Breast epithelium (tissue), 4 donors: ENCODE measurements at regions not wholly inside any gene's neighbourhood (a gene's known extent, or its start where the extent isn't known, plus 50 kb on each side); places are given as distances from the start of the nearest gene placed in this dataset.

Experiments
- DNase-seq, 2 donors: peaks; one replicate each; pipeline ENCODE4 v3.0.0-alpha.2; 2019; ENCODE audit warnings: low spot score in 2 of 2
- H3K27ac ChIP-seq, 2 donors: fragments of 200-600 bp; sonication (generic) in 1 of 2; one replicate each; pipeline ENCODE4 v1.5.1; 2016 to 2019; ENCODE audit warnings: mild to moderate bottlenecking in 1 of 2
- H3K27me3 ChIP-seq, 2 donors: fragments of 200-600 bp; sonication (generic) in 1 of 2; one replicate each; pipeline versions ENCODE4 v1.5.1 to v1.6.0; 2017 to 2019; ENCODE audit warnings: control low read depth in 1 of 2, mild to moderate bottlenecking in 1 of 2
- H3K36me3 ChIP-seq: fragments of 200-600 bp; one replicate; pipeline ENCODE4 v1.5.1; 2019
- H3K4me1 ChIP-seq, 2 donors: fragments of 200-600 bp; sonication (generic); one replicate each; pipeline ENCODE4 v1.5.1; 2016 to 2019; ENCODE audit warnings: control low read depth in 1 of 2
- H3K4me3 ChIP-seq, 3 donors: fragments of 200-600 bp; sonication (generic); 1 replicate in 2 of 3; 2 replicates in 1 of 3; pipeline ENCODE4 v1.5.1; 2016 to 2019; ENCODE audit warnings: mild to moderate bottlenecking in 3 of 3, moderate library complexity in 2 of 3
- H3K9me3 ChIP-seq, 2 donors: fragments of 200-600 bp; sonication (generic) in 1 of 2; one replicate each; pipeline ENCODE4 v1.5.1; 2016 to 2019; ENCODE audit warnings: control low read depth in 1 of 2
- POLR2A ChIP-seq: fragments of 450-650 bp; IDR thresholded peaks from one replicate; pipeline ENCODE4 v1.6.1; 2016; ENCODE audit warnings: antibody characterized with exemption, mild to moderate bottlenecking, moderate library complexity
- POLR2AphosphoS5 ChIP-seq, 3 donors: sonication (generic); formaldehyde crosslinking; IDR thresholded peaks; one replicate each; pipeline ENCODE4 v1.6.1; 2017; ENCODE audit warnings: antibody characterized with exemption in 3 of 3
- intact Hi-C: fragments of 100-400 bp; cut with DNase I; formaldehyde crosslinking; loops from one replicate; pipeline ENCODE4 v1.15.1; 2023; ENCODE audit warnings: low total_unique reads
- TF ChIP-seq, protein P1 (sequence below), 3 donors: fragments of 450-650 bp; IDR thresholded peaks; one replicate each; pipeline ENCODE4 v1.5.1; 2016 to 2017; ENCODE audit warnings: antibody characterized with exemption in 3 of 3, mild to moderate bottlenecking in 3 of 3, moderate library complexity in 3 of 3

GRCh38 chr2:2800697-2801096 is 469.6 kb upstream of the MYT1L start:
- TF ChIP-seq, protein P1, sequence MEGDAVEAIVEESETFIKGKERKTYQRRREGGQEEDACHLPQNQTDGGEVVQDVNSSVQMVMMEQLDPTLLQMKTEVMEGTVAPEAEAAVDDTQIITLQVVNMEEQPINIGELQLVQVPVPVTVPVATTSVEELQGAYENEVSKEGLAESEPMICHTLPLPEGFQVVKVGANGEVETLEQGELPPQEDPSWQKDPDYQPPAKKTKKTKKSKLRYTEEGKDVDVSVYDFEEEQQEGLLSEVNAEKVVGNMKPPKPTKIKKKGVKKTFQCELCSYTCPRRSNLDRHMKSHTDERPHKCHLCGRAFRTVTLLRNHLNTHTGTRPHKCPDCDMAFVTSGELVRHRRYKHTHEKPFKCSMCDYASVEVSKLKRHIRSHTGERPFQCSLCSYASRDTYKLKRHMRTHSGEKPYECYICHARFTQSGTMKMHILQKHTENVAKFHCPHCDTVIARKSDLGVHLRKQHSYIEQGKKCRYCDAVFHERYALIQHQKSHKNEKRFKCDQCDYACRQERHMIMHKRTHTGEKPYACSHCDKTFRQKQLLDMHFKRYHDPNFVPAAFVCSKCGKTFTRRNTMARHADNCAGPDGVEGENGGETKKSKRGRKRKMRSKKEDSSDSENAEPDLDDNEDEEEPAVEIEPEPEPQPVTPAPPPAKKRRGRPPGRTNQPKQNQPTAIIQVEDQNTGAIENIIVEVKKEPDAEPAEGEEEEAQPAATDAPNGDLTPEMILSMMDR (IDR thresholded peaks at IDR 0.05) = no peak
- TF ChIP-seq POLR2AphosphoS5 (IDR thresholded peaks at IDR 0.05) (no peak), POLR2A (no peak)
- H3K27me3 ChIP-seq = peaks cover 0 to 4% of the 10 kb centered on the region in 2 donors
- no peak for DNase-seq
- no peaks in the 10 kb centered on the region for H3K4me1 ChIP-seq
- intact Hi-C loops = no loop called here
- H3K27ac ChIP-seq = no peak overlapping the region
- peaks cover under 1 to 17% of the 10 kb centered on the region in 2 donors for H3K9me3 ChIP-seq
- no peak overlapping the region for H3K4me3 ChIP-seq
- H3K36me3 ChIP-seq = no peaks in the 10 kb centered on the region

- peaks cover 0 to 6% of the 10 kb centered on the region in 2 donors for H3K27me3 ChIP-seq
- DNase-seq = no peak
- H3K4me1 ChIP-seq = no peaks in the 10 kb centered on the region
- H3K27ac ChIP-seq = no peak overlapping the region
- intact Hi-C loops = no loop called here
- H3K9me3 ChIP-seq = peaks cover 3 to 17% of the 10 kb centered on the region in 2 donors
- TF ChIP-seq, protein P1 (IDR thresholded peaks at IDR 0.05) = no peak
- TF ChIP-seq POLR2AphosphoS5 (IDR thresholded peaks at IDR 0.05) = no peak
- TF ChIP-seq POLR2A = no peak
- H3K4me3 ChIP-seq = no peak overlapping the region
- H3K36me3 ChIP-seq = no peaks in the 10 kb centered on the region
These were observed 468.9 kb upstream of the MYT1L start for GRCh38 chr2:2800001-2800400.

- DNase-seq = no peak
- Histone ChIP-seq H3K4me1 (no peaks in the 10 kb centered on the region), H3K27ac (no peak overlapping the region), H3K36me3 (no peaks in the 10 kb centered on the region), H3K9me3 (peaks cover 3 to 17% of the 10 kb centered on the region in 2 donors), H3K27me3 (peaks cover 0 to 6% of the 10 kb centered on the region in 2 donors), H3K4me3 (no peak overlapping the region)
- TF ChIP-seq POLR2A = no peak
- TF ChIP-seq POLR2AphosphoS5 (IDR thresholded peaks at IDR 0.05) = no peak
- TF ChIP-seq, protein P1 (IDR thresholded peaks at IDR 0.05) = no peak
- intact Hi-C loops = no loop called here
These were observed 468.1 kb upstream of the MYT1L start for GRCh38 chr2:2799151-2799697.

- no peak for DNase-seq
- Histone ChIP-seq H3K4me1 (no peaks in the 10 kb centered on the region), H3K36me3 (no peaks in the 10 kb centered on the region), H3K4me3 (no peak overlapping the region), H3K27ac (no peak overlapping the region), H3K27me3 (peaks cover 0 to 6% of the 10 kb centered on the region in 2 donors), H3K9me3 (peaks cover 3 to 12% of the 10 kb centered on the region in 2 donors)
- intact Hi-C loops = no loop called here
- TF ChIP-seq POLR2A (no peak), POLR2AphosphoS5 (IDR thresholded peaks at IDR 0.05) (no peak)
- TF ChIP-seq, protein P1 (IDR thresholded peaks at IDR 0.05) = no peak
These were observed 467.3 kb upstream of the MYT1L start for GRCh38 chr2:2798337-2798736.

- H3K36me3 ChIP-seq = no peaks in the 10 kb centered on the region
- TF ChIP-seq, protein P1 (IDR thresholded peaks at IDR 0.05) = no peak
- no peak for TF ChIP-seq POLR2A
- no peak for TF ChIP-seq POLR2AphosphoS5 (IDR thresholded peaks at IDR 0.05)
- H3K27ac ChIP-seq = no peak overlapping the region
- H3K4me1 ChIP-seq = no peaks in the 10 kb centered on the region
- H3K27me3 ChIP-seq = peaks cover 0 to 6% of the 10 kb centered on the region in 2 donors
- no peak for DNase-seq
- no peak overlapping the region for H3K4me3 ChIP-seq
- intact Hi-C loops = no loop called here
- H3K9me3 ChIP-seq = peaks cover 3 to 7% of the 10 kb centered on the region in 2 donors
These were observed 466.7 kb upstream of the MYT1L start for GRCh38 chr2:2797797-2798196.
